ENCODE measurements at regions not wholly inside any gene's neighbourhood (a gene's known extent, or its start where the extent isn't known, plus 50 kb on each side); places are given as distances from the start of the nearest gene placed in this dataset.

- TF ChIP-seq ZNF274 (IDR thresholded peaks at IDR 0.05; ENCODE audit: low read depth, low read length) (no peak), SUZ12 (IDR thresholded peaks at IDR 0.05; ENCODE audit: extremely low read depth, insufficient read depth, insufficient read length) (no peak), YY1 (IDR thresholded peaks at IDR 0.05; ENCODE audit: insufficient read depth, insufficient read length) (no peak)
Observed at GRCh38 chr13:40457929-40458719, 208.3 kb downstream of the FOXO1 start.
